AG09319 (cell line): ENCODE measurements at regions not wholly inside any gene's neighbourhood (a gene's known extent, or its start where the extent isn't known, plus 50 kb on each side); places are given as distances from the start of the nearest gene placed in this dataset.
"Not testable (repeated sequence)": the region's sequence is repeated elsewhere in the genome, so short reads cannot be mapped to it uniquely, and the experiment has no call there.

Experiments
- DNase-seq: peaks from one replicate; pipeline ENCODE4 v3.0.0-alpha.2; 2010; ENCODE audit warnings: low read depth; ENCODE audit errors: extremely low read depth
- CTCF ChIP-seq: IDR thresholded peaks from 2 replicates; pipeline ENCODE4 v1.5.1; 2011; ENCODE audit warnings: low read depth, mild to moderate bottlenecking, inconsistent platforms, low read length, moderate library complexity

GRCh38 chr2:52423111-52423510, 1344.5 kb upstream of the CHAC2 start:
- TF ChIP-seq CTCF = no peak
- no peak for DNase-seq

GRCh38 chr2:52416340-52416739, 1351.3 kb upstream of the CHAC2 start:
- no peak for TF ChIP-seq CTCF
- DNase-seq = no peak

GRCh38 chr2:52414561-52415295, 1352.9 kb upstream of the CHAC2 start:
- DNase-seq = no peak
- no peak for TF ChIP-seq CTCF

- DNase-seq = not testable (repeated sequence)
Measured at GRCh38 chr2:52409308-52410118, 1358.1 kb upstream of the CHAC2 start.

GRCh38 chr2:52405980-52406379, 1361.6 kb upstream of the CHAC2 start:
- DNase-seq = no peak
- no peak for TF ChIP-seq CTCF

GRCh38 chr2:52404866-52405265, 1362.7 kb upstream of the CHAC2 start:
- DNase-seq = no peak
- TF ChIP-seq CTCF = no peak

GRCh38 chr2:52404046-52404445, 1363.6 kb upstream of the CHAC2 start:
- no peak for TF ChIP-seq CTCF
- no peak for DNase-seq
